HG02852 (cell line): ENCODE measurements at regions not wholly inside any gene's neighbourhood (a gene's known extent, or its start where the extent isn't known, plus 50 kb on each side); places are given as distances from the start of the nearest gene placed in this dataset.

Source experiments
- ATAC-seq: cut with Tn5 transposase; IDR thresholded peaks from one replicate; pipeline ENCODE4 v1.9.1; 2021; ENCODE audit warnings: mild to moderate bottlenecking, moderate library complexity; ENCODE audit not compliant: unreplicated experiment

DNA sequence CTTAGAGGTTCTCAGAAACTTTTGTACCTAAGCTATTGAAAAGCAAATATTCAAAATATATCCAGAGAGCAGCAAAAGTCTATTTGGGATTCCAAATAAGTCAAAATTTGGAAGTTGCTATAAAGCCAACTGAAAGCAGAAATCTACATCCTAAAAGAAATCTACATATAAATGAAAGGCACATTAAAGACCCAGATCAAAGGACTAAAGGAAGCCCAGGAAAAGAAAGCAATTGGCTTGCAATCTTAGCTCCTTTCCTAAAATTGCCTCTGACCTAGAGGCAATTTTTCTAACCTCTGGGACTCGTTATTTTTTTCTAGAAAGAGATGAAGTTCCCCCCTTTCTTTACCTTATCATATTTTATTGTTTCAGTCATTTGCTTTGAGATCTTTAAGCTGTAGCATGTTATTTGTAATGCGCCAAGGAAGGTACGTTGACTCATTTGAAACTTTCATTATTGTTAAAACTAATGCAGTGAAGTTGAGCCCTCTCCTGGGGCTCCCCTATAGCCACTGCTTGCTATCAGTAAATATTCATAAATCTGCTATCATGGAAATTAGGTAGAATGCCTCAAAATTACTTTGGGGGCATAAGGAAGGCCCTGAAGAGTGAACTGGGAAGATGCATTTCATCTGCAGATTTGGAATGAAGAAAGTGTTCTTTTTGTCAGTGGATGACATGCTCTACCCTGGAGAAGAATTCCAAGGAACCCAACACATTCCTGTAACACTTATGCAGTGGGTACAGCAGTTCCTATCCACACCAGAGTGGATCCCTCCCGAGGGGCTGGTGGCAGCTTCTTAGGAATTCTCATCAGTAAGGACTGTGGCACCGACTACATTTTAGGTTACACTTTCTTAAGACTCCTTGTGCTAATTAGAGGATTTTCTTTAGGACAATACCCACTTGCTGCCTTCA, 177.8 kb upstream of the IGFBP7 start:
- ATAC-seq: no peak

DNA sequence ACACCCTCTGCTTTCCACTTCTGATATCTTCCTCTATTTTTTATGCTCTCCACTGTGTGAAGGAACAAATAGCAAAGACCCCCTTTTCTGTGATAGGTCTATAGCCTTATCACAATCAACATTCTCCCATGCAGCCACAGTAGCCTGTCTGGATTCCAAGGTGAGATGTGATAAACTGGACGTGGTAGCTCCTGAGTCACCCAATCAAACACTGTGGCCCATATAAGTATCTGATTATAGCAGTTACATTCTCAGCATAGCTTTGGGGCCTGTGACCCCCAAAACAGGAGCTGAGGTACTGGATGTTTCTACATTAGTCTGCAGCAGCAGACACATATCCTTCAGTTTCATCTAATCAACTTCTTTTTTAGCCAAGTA, 172.7 kb upstream of the IGFBP7 start:
- ATAC-seq: no peak

DNA sequence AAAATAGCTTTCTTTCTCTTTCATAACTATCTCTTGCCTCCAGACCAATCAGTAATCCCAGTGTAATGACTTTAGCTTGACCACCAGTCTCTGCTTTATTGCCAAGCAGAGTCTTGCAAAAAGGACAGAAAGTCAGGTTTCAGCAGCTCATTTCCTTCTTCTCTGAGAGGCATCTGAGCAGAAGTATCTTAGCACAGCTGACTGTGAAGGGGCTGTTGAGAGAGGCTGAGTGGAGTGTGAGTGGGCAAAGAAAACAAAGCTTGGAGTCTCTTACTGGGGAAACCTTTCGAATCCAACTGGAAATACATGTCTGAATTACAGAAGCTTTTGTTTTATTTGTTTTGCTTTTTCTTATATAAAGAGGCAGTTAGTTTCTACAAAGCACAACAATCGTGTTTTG, 170.3 kb upstream of the IGFBP7 start:
- ATAC-seq: no peak

DNA sequence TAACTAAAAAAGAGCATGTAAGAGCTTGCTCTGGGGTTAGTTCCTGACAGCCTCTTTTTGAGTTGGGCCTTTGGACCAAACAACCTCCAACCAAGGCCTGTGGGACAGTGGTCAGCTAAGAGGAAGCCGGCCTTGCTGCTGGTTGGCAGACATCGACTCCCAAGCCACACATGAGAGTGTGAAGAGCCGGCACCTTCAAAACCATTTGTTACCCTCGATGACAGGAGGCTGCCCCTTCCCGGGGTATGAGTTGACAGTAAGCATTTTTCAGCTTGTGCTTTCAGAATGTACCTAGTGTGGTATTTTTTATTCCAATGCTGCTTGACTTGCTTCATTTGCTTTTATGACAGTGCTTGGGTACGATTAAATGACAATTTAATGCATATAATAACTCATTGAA, 168.6 kb upstream of the IGFBP7 start:
- no peak for ATAC-seq

DNA sequence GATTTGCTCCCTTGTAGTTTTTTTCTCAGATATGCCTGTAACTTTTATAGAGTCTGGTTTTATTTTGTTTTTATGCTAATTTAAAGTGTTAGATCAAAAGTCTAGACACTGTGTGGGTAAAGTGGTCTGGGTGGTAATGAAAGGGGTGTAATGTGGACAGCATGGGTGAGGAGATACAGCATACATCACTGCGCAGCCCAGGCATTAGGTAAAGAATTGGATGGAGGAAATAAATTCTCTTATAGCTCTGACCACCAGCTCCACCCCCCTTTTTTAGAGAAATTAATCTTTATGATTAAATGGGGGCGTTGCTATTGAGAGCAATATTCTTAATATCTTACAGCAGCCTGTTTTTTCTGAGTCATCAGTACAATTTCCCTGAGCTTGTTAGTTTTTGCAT, 163.9 kb upstream of the IGFBP7 start:
- ATAC-seq: no peak

DNA sequence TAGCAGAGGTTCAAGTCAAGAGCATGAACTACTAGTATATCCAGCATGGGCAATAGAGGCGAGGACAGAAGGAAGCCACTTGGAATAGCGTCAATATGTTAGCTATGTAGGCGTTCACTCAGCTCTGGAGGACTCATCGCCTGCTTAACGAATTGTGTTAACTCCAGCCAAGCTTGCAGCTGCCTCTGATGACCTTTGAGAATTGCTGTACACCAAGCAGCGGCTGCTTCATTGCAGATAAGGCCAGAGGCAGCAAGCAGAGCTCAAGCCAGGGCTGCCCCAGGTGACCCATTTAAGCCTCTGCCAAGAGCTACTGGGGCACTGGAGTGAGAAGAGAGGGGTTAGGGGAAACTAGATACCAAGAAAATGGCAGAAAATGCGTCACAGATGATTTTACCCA, 160.2 kb upstream of the IGFBP7 start:
- ATAC-seq: no peak

DNA sequence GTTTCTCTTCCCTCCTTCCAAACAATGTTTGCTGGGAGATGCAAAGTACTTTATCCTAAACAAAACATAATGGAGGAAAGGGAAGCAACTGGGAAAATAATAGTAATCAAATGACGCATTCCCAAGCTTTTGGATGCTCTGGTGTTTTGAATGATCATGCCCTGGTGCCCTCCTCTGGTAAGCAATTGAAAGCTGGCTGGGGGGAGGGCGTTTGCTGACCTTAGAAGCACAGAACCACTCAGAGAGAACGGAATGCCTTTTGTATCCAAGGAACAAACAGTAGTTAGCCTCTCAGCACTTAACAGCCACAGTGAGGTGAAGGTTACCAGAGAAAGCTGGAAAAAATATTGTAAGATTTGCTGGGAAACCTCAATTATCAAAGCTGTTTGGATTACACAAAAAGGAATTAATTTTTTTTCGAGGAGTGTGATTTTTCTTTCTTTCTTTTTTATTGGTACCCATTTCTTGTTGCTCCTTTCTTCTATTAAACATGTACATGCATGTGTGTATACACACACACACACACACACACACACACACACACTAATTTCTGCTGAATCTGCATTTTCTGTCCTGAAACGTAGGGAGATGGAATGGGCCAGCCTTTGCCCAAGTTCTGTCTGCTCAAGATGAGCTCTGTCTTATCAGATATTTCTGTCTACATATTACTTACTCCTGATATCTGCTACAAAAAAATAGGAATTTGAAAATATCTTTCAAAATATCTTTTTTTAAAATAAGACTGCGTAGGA, 155.8 kb upstream of the IGFBP7 start:
- ATAC-seq: no peak

DNA sequence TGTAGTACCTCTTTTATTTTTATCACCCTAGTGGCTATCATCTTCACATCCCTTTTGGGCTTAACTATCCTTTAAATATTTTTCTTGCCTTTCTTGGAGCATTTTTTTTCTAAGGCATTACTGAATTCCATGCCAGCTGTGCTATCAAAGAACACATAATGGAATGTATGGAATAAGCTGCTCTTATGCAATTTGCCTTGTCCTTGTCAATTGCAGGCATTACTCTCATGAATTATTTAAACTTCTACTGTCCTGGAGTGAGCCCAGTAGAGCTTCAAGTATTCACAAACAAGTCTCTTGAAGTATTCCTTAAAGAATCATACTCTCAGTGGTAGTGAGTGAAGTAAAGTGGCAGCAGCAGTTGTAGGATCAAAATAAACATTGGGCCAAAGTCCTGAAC, 144.6 kb upstream of the IGFBP7 start:
- no peak for ATAC-seq

DNA sequence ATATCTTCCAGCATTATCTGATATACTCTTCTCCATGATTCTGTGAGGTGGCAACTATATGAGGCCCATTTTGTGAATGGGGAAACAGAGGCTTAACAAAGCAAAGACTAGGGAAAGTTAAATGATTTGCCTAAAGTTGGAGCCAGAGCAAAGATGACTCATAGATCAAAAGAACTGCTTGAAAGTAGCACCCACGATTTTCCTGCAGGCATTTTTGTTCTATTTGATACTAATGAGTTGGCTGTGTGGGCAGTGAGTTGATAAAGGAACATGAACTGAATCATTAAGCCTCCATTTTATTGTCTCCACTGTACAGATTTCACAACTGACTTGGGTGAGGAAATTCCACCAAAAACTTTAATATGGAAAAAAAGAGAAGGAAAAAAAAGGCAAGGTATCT, 138.9 kb upstream of the IGFBP7 start:
- ATAC-seq: no peak

DNA sequence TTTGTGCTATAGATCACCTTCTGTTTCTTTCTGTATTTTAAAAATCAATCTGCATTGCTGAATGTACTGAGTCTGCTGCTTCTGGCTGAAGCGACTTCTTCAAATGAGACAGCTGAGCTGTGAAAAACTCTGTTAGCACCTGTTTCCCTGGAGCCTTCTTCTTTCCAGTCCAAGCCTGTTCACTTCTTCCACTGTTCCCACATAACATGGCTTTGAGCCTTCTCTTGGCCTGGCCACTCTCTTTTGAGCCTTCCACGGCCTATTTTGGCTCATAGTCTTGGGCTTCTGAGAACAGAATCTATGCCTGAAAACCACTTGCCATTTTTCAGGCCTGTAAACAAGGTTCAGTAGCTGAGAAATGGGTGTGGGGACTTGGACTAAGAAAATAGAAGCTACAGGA, 132.9 kb upstream of the IGFBP7 start:
- ATAC-seq: no peak

DNA sequence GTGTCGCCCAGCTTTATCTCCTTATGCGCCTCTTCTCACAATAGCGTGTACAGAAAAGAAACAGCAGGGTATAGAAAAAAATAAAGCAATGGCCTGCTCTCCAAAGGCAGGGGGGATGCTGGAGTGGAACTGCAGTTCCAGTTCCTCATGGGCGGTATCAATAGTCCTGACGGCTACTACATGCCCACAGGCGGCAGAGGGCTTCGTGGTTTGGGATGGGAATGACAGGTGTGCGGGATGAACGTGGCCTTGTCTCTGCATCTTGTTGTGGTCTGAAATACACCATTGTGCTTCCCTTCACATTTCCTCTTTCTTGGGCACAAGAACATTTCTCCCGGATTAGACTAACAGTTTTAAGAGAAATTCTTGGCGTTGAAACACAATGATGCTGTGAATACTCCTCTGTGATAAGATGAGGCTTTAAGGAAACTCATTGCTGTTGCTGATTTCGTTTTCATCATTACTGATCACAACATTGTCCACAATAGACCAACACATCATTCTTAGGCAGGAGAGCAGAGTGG, 124.1 kb upstream of the IGFBP7 start:
- no peak for ATAC-seq

DNA sequence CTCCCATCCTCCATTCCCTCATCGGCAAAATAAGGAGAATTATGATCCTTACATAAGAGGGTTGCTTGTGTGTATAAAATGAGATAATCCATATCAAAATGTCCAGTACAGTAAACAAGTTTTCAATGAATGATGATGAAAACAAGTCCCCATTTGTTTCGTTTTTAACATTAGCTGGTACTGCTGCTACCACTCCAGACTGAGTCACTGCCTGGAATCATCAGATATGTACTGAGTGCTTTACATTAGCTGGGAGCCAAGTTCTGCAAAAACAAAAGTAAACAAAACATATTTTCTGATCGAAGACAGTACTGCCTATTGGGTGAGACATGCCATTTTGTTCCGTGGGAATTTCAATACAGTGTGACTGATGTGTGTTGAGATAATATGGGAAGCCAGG, 123.2 kb upstream of the IGFBP7 start:
- no peak for ATAC-seq

DNA sequence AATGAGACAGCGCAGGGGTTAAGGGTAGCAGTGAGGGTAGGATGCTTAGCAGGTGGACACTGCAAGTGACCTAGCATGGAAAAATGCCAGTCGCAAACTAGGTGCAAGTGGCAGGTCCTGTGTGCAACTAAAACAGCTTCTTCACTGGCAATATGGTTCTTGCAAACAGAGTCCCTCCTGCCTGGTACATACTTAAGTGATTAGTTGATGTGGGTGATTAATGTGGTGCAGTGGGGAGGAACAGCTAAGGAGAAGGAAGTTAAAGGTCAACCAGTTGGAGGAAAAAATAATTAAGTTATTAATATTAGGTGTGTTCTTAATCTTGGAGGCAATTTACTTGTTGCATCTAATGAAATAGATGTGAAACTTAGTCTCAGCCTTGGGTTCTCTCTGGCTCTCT, 121.6 kb upstream of the IGFBP7 start:
- ATAC-seq: no peak

DNA sequence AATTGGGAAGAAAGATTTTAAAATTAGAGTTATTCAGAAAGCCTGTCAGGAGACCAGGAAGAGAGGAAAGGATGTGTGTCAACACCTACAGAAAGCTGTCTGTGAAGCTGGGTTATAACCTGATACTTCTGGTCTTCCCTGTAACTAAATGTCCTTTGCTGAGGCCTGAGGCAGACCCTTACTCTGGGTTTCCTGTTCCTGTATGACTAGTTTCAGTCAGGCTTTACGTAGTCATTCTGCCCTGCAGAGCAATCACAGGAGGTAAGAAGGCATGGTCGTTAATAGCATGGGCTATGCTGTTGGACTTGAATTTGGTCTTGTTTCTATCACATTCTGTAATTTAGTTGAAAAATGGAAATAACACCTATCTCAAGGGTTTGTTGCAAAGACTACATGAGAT, 110.5 kb upstream of the IGFBP7 start:
- ATAC-seq: no peak

DNA sequence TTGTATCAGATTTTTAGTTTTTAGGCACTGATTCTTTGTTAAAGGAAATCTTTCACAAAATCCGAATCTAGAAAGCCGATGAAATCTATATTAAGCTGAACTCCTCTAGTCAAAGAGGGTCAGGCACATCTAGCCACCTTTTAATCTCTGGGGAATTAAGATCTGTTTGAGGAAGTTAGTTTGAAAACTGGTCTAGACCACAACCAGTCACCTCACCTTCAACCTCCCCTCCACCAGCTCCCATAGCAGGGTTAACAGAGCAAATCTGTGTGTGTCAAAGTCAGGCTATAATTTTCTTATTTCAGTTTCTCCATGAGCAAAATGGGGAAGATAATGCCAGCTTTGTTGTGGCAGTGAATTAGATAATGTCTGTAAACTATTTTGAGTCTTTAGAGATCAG, 110.0 kb upstream of the IGFBP7 start:
- ATAC-seq: no peak

DNA sequence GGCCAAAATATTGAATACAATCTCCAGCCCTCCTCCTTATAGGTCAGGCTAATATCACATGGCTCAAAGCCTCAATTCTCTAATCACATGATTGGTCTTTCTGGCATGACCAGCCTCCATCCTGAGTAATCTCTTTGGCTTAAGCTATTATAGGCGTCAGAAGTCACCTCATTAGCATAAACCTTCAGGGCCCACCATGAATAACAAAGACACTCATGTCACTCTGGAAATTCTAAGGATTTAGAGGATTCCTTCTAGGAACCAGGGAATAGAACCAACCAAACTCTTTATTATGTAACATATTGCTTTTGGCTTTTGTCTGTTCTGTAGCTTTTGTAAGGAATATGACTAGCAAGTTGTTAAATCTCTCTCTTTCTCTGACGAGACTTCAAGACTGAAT, 109.2 kb upstream of the IGFBP7 start:
- no peak for ATAC-seq

DNA sequence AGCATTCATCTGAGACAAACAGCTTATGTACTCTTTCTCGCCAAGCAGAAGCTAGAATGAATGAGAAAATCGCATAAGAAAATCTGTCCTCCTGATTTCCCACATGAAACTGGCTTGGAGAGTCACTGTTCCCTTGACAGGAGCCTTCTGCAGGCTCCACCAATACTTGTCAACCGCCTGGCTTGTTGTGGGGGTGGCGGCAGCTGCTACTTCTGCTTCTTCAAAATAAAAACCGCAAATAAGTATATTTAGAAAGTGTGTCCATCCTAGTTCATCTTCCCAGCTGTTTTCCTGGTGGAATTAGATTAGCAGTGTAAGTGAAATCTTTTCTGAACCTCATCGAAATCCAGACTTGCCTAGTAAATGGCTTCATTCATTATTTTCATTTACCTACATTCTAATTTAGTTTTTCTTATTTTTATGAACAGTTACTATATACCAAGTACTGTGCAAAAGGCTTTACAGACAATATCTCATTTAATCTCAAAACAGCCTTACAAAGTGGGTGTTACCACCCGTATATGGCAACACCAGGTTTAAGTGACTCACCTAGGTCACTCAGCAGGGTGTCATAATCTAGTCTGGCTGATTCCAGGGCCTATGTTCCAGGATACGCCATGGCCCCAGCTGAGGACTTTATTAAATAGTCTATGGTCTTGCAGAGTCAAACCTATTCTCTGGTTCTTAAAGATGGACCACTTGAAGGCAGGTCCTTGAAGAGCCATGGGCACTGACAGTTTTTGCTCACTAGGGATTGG, 104.6 kb upstream of the IGFBP7 start:
- ATAC-seq: no peak

DNA sequence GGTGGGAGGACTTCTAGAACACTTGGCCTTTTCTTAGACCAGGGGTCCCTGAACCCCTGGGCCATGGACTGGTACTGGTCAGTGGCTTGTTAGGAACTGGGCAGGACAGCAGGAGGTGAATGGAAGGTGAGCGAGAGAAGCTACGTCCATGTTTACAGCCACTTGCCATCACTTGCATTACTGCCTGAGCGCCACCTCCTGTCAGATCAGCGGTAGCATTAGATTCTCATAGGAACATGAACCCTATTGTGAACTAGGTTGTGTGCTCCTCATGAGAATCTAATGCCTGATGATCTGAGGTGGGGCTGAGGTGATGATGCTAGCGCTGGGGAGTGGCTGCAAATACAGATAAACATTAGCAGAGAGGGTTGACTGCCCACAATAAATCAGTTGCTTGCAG, 100.9 kb upstream of the IGFBP7 start:
- ATAC-seq: no peak

DNA sequence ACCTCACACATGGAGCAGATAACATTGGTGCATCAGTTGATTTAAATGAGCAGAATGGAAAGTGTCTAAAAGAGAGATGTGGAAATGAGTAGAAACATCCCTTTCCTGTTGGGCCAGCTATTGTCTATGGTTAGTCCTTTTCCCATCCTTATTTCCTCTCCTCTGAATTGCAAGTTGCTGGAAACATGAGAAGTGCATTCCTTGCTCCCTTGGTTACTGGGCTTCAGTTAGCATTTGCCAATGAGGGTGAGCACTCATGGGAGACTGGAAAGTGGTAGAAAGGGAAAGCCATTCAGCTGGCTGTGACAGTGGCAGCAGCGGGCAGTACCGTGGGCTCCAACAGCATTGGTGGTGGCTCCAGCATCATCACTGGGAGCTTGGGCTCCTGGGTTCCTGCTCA, 96.0 kb upstream of the IGFBP7 start:
- ATAC-seq: no peak

DNA sequence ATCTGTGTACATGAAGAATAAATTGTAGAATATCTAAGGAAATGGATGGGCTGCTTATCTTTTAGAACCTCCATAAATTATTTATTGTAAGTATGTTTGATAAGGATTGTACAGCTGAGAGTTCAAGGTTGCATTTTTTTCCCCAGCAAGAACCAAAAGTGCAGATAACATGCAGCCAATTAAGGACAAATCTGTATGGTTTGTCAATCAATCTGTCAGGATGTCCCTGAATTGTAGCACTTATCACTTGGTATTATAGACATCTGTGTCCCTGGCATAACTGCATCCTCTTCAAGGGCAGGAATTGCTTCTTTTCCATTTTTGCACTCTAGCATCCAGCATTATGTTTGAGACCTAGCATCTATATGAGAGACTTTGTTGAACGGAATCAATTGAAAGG, 95.4 kb upstream of the IGFBP7 start:
- ATAC-seq: no peak

DNA sequence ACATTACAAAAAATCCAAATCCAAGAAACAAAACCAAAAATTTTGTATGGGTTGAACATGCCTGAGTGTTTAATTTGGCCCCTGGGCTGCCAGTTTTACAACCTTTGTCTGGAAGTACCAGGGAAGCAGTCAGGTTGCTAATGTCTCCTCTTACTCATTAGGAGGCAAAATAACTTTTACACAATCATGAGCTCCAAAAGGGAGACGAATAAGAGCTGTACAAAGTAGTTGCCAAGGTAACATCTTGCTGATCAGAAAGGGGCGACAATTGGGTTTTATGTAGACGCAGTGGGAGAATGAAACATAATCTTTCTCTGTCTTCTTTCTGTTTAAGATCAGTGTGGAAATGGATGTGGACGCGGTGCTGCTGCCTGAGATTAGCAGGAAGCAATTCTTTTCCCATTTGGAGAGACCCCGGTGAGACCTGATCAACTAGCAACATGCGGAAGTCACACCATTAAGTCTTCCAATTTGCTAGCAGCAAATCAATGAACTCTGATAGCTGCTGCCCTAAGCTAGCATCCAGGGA, 90.7 kb upstream of the IGFBP7 start:
- no peak for ATAC-seq
